Effector memory CD8-positive, alpha-beta T cell (primary cell): ENCODE measurements at regions not wholly inside any gene's neighbourhood (a gene's known extent, or its start where the extent isn't known, plus 50 kb on each side); places are given as distances from the start of the nearest gene placed in this dataset.

Source experiments
- ATAC-seq: fragments of 150-1000 bp; cut with Tn5 transposase; replicated peaks from 2 replicates; pipeline ENCODE4 v1.10.0; 2021; ENCODE audit warnings: mild to moderate bottlenecking, moderate library complexity
- DNase-seq, 3 experiments: peaks; one replicate each; pipeline ENCODE4 v3.0.0; 2021
- H3K27ac Mint-ChIP-seq, 2 donors: one replicate each; pipeline ENCODE4 v1.8.0; 2022; ENCODE audit warnings: mild to moderate bottlenecking in 2 of 2, mixed read lengths in 2 of 2, moderate library complexity in 2 of 2
- H3K27me3 Mint-ChIP-seq, 2 donors: one replicate each; pipeline ENCODE4 v1.8.0; 2022; ENCODE audit warnings: mixed read lengths in 2 of 2
- H3K36me3 Mint-ChIP-seq: one replicate; pipeline ENCODE4 v1.8.0; 2022; ENCODE audit warnings: mild to moderate bottlenecking, moderate library complexity, mixed read lengths; ENCODE audit not compliant: insufficient read depth
- H3K4me1 Mint-ChIP-seq, 2 donors: one replicate each; pipeline ENCODE4 v1.8.0; 2022; ENCODE audit warnings: low read depth in 2 of 2, mixed read lengths in 2 of 2
- H3K4me3 Mint-ChIP-seq, 2 donors: one replicate each; pipeline ENCODE4 v1.8.0; 2022; ENCODE audit warnings: mild to moderate bottlenecking in 2 of 2, mixed read lengths in 2 of 2, moderate library complexity in 2 of 2
- H3K9me3 Mint-ChIP-seq, 2 donors: one replicate each; pipeline ENCODE4 v1.8.0; 2022; ENCODE audit warnings: mixed read lengths in 2 of 2

DNA sequence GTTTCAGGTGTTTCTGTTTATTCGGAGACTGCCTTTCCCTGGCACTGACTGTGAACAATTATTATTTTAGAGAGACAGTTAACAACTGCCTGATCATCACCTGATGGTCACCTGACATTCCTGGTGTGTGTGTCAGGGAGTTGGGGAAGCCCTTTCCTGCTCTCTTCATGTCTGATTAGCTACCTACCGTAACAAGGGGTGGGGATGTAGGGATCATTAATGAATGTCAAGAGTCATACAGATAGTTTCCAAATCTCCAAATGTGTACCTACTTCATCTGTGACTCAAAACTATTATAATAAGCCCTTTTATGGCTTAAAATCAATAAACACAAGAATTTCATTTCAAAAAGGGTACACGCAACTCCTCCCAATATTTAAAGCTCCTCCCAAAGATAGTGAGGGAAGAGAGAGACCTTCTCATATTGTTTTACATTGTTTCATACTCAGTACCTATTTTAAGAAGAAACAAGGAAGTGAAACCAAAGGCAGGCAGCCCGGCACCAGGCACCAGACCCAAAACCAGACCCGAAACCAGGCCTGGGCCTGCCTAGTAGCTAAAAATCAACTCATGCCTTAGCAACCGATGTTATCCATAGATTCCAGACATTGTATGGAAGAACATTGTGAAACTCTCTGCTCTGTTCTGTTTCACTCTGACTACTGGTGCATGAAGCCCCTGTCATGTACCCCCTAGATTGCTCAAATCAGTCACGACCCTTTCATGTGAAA is 844.9 kb upstream of the ALCAM start:
- Mint-ChIP-seq H3K9me3 (no peaks in the 10 kb centered on the region), H3K27ac (no peak overlapping the region), H3K4me1 (no peaks in the 10 kb centered on the region), H3K4me3 (no peak overlapping the region), H3K27me3 (no peaks in the 10 kb centered on the region), H3K36me3 (peaks cover 3% of the 10 kb centered on the region)
- DNase-seq, result no peak
- no peak for ATAC-seq

GRCh38 chr3:104523136-104523535 is 843.6 kb upstream of the ALCAM start:
- no peak for ATAC-seq
- H3K4me3 Mint-ChIP-seq, result no peak overlapping the region
- DNase-seq, result no peak
- H3K36me3 Mint-ChIP-seq, result peaks cover 3% of the 10 kb centered on the region
- no peaks in the 10 kb centered on the region for H3K9me3 Mint-ChIP-seq
- no peak overlapping the region for H3K27ac Mint-ChIP-seq
- H3K27me3 Mint-ChIP-seq, result no peaks in the 10 kb centered on the region
- H3K4me1 Mint-ChIP-seq, result no peaks in the 10 kb centered on the region

DNA sequence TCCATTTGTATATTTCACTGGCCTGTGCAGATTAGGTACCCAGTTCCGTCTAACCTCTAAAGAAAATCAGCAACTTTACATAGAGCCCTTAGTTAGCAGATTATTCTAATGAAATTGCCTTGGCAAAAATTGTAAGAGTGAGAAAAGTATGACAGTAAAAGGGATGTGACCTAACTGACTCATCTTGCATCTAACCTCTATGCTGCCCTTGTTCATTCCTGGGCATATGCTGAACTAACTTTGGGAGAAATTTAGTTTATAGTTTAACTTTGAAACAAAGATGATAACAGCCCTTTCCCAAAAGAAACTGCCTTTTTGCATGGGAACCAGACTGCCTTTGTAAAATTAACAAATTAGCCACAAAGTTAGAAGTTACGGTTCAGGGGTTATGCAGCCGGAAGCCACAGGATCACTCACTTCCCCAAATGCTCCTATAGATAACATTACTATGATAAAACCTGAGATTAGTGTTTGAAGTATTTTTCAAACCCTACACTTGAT is 839.8 kb upstream of the ALCAM start:
- Mint-ChIP-seq H3K27ac (no peak overlapping the region), H3K36me3 (peaks cover 3% of the 10 kb centered on the region), H3K4me1 (no peaks in the 10 kb centered on the region), H3K27me3 (peaks cover 0 to 12% of the 10 kb centered on the region in 2 donors), H3K4me3 (no peak overlapping the region), H3K9me3 (peaks cover 4 to 6% of the 10 kb centered on the region in 2 donors)
- ATAC-seq (peak; percentile 39), DNase-seq (no peak)

GRCh38 chr3:104530934-104531333 is 835.8 kb upstream of the ALCAM start:
- Mint-ChIP-seq H3K4me1 (no peaks in the 10 kb centered on the region), H3K36me3 (no peaks in the 10 kb centered on the region), H3K4me3 (no peak overlapping the region), H3K27ac (no peak overlapping the region), H3K9me3 (peaks cover 5 to 6% of the 10 kb centered on the region in 2 donors), H3K27me3 (peaks cover 0 to 12% of the 10 kb centered on the region in 2 donors)
- DNase-seq (no peak), ATAC-seq (no peak)

- no peaks in the 10 kb centered on the region for H3K4me1 Mint-ChIP-seq
- ATAC-seq, result no peak
- H3K4me3 Mint-ChIP-seq, result no peak overlapping the region
- no peaks in the 10 kb centered on the region for H3K36me3 Mint-ChIP-seq
- peaks cover 0 to under 1% of the 10 kb centered on the region in 2 donors for H3K27me3 Mint-ChIP-seq
- H3K27ac Mint-ChIP-seq, result no peak overlapping the region
- peaks cover 0 to 1% of the 10 kb centered on the region in 2 donors for H3K9me3 Mint-ChIP-seq
- no peak for DNase-seq
Observed at GRCh38 chr3:104536715-104537114, 830.0 kb upstream of the ALCAM start.

DNA sequence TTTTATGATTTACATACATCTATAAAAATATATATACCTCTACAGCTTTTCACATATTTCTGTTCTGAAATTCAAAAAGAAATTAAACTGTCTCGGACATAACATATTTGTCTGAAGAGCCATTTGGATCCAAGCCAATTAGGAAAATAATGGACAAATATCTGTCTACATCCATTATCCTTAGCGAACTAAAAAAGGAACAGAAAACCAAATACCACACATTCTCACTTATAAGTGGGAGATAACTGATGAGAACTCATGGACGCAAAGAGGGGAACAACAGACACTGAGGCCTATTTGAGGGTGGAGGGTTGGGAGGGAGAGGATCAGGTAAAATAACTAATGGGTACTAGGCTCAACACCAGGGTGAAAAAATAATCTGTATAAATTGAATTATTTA is 829.4 kb upstream of the ALCAM start:
- no peaks in the 10 kb centered on the region for H3K4me1 Mint-ChIP-seq
- H3K36me3 Mint-ChIP-seq, result no peaks in the 10 kb centered on the region
- H3K9me3 Mint-ChIP-seq, result peaks cover 0 to 1% of the 10 kb centered on the region in 2 donors
- H3K27ac Mint-ChIP-seq, result no peak overlapping the region
- H3K27me3 Mint-ChIP-seq, result no peaks in the 10 kb centered on the region
- DNase-seq (no peak), ATAC-seq (no peak)
- no peak overlapping the region for H3K4me3 Mint-ChIP-seq

- Mint-ChIP-seq H3K9me3 (no peaks in the 10 kb centered on the region), H3K4me1 (no peaks in the 10 kb centered on the region), H3K27ac (no peak overlapping the region), H3K27me3 (peaks cover 0 to 12% of the 10 kb centered on the region in 2 donors), H3K4me3 (no peak overlapping the region), H3K36me3 (no peaks in the 10 kb centered on the region)
- no peak for DNase-seq
- no peak for ATAC-seq
Observed at GRCh38 chr3:104546301-104546700, 820.4 kb upstream of the ALCAM start.

- no peaks in the 10 kb centered on the region for H3K36me3 Mint-ChIP-seq
- no peak for ATAC-seq
- no peaks in the 10 kb centered on the region for H3K9me3 Mint-ChIP-seq
- peaks cover 0 to 12% of the 10 kb centered on the region in 2 donors for H3K27me3 Mint-ChIP-seq
- H3K27ac Mint-ChIP-seq, result no peak overlapping the region
- H3K4me3 Mint-ChIP-seq, result no peak overlapping the region
- no peaks in the 10 kb centered on the region for H3K4me1 Mint-ChIP-seq
- no peak for DNase-seq
Observed at GRCh38 chr3:104547031-104547430, 819.7 kb upstream of the ALCAM start.

DNA sequence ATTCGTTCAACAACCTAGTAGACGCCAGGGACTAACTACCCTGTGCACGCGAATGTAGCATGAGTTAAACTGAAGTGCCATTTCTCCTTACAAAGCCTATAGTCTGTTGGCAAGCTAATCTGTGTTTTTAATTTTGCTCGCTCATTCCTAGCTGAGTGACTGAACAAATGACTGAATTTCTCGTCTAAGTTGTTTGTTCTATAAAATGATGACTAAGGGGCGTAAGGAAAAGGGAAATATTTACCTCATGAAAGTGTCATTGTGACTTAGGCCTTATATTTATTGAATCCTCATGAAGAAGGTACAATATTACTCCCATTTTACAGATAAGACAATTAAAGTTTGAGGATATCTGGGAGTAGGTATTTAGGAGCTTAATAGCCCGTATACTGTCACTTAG is 818.3 kb upstream of the ALCAM start:
- Mint-ChIP-seq H3K9me3 (no peaks in the 10 kb centered on the region), H3K4me1 (no peaks in the 10 kb centered on the region), H3K4me3 (no peak overlapping the region), H3K27me3 (peaks cover 0 to 12% of the 10 kb centered on the region in 2 donors), H3K27ac (no peak overlapping the region), H3K36me3 (no peaks in the 10 kb centered on the region)
- DNase-seq (no peak), ATAC-seq (no peak)

- ATAC-seq, result no peak
- Mint-ChIP-seq H3K4me1 (no peaks in the 10 kb centered on the region), H3K36me3 (no peaks in the 10 kb centered on the region), H3K4me3 (no peak overlapping the region), H3K27me3 (peaks cover 3 to 12% of the 10 kb centered on the region in 2 donors), H3K27ac (no peak overlapping the region), H3K9me3 (no peaks in the 10 kb centered on the region)
- no peak for DNase-seq
Observed at GRCh38 chr3:104549099-104549714, 817.5 kb upstream of the ALCAM start.

GRCh38 chr3:104553121-104553520 is 813.6 kb upstream of the ALCAM start:
- Mint-ChIP-seq H3K27ac (no peak overlapping the region), H3K9me3 (no peaks in the 10 kb centered on the region), H3K4me1 (no peaks in the 10 kb centered on the region), H3K36me3 (no peaks in the 10 kb centered on the region), H3K4me3 (no peak overlapping the region), H3K27me3 (peaks cover 8 to 9% of the 10 kb centered on the region in 2 donors)
- ATAC-seq (no peak), DNase-seq (no peak)

DNA sequence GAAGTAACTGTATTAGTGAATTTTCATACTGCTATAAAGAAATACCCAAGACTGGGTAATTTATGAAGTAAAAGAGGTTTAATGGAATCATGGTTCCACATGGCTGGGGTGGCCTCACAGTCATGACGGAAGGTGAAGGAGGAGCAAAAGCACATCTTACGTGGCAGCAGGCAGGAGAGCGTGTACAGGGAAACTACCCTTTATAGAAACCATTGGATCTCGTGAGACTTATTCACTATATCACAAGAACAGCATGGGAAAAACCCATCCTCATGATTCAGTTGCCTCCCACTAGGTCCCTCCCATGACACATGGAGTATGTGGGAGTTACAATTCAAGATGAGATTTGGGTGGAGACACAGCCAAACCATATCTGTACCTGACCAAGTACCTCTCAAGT is 812.3 kb upstream of the ALCAM start:
- H3K27me3 Mint-ChIP-seq, result peaks cover 0 to 9% of the 10 kb centered on the region in 2 donors
- H3K36me3 Mint-ChIP-seq, result no peaks in the 10 kb centered on the region
- H3K27ac Mint-ChIP-seq, result no peak overlapping the region
- DNase-seq, result no peak
- H3K4me1 Mint-ChIP-seq, result no peaks in the 10 kb centered on the region
- ATAC-seq, result no peak
- no peak overlapping the region for H3K4me3 Mint-ChIP-seq
- no peaks in the 10 kb centered on the region for H3K9me3 Mint-ChIP-seq

DNA sequence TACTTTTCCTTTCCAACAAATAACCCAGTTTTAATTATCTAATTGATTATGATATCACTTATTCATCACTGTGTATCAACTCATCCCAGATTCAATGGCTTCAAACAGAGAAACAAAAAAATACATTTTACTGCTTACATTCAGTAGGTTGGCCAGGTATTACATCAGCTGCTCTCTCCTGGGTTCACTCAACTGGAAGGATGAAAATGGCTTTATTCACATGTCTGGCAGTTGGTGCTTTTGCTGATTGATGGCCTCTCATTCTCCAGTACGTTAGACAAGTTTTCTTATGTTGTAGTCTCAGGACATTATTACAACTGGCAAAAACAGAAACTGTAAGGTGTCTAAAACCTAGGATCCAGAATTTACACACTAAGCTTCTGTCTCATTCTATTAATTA is 811.0 kb upstream of the ALCAM start:
- DNase-seq (no peak), ATAC-seq (no peak)
- Mint-ChIP-seq H3K9me3 (no peaks in the 10 kb centered on the region), H3K27ac (no peak overlapping the region), H3K4me1 (no peaks in the 10 kb centered on the region), H3K4me3 (no peak overlapping the region), H3K27me3 (peaks cover 0 to 9% of the 10 kb centered on the region in 2 donors), H3K36me3 (no peaks in the 10 kb centered on the region)

- no peaks in the 10 kb centered on the region for H3K36me3 Mint-ChIP-seq
- DNase-seq (no peak), ATAC-seq (no peak)
- peaks cover 0 to 9% of the 10 kb centered on the region in 2 donors for H3K27me3 Mint-ChIP-seq
- no peaks in the 10 kb centered on the region for H3K9me3 Mint-ChIP-seq
- H3K4me3 Mint-ChIP-seq, result no peak overlapping the region
- no peaks in the 10 kb centered on the region for H3K4me1 Mint-ChIP-seq
- H3K27ac Mint-ChIP-seq, result no peak overlapping the region
Observed at GRCh38 chr3:104556372-104557078, 810.2 kb upstream of the ALCAM start.
